Activated T-cell treated with anti-CD3 and anti-CD28 coated beads for 48 hours (primary cell): ENCODE measurements at regions not wholly inside any gene's neighbourhood (a gene's known extent, or its start where the extent isn't known, plus 50 kb on each side); places are given as distances from the start of the nearest gene placed in this dataset.
A peak's percentile ranks its signal among the peaks of the same experiment; 100 is the strongest.

Experiments used
- DNase-seq: peaks from one replicate; pipeline ENCODE4 v3.0.0-alpha.2; 2020; ENCODE audit warnings: low read depth

DNA sequence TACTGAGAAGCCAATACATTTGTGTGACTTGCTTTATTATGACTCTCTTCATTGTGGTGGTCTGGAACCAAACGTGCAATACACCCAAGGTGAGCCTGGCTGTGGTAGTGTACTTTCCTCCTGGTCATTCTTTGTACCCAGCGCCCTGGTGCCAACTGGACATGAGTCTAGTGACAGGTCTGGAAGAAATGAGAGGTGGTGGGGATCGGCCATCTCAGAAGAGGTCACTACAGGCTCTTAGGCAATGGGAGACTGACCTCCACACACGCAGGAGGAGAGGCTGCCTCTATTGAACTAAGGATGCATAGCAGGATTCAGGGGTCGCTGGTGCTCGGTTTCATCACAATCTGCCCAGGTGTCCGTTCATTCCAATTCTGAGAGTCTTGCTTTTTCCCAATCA, 56.4 kb upstream of the RTL6 start:
- DNase-seq: no peak

- DNase-seq: peak; percentile 16
Measured at GRCh38 chr22:44550711-44551491, 52.9 kb upstream of the RTL6 start.

GRCh38 chr22:44549701-44550100, 51.7 kb upstream of the RTL6 start:
- DNase-seq: no peak

DNA sequence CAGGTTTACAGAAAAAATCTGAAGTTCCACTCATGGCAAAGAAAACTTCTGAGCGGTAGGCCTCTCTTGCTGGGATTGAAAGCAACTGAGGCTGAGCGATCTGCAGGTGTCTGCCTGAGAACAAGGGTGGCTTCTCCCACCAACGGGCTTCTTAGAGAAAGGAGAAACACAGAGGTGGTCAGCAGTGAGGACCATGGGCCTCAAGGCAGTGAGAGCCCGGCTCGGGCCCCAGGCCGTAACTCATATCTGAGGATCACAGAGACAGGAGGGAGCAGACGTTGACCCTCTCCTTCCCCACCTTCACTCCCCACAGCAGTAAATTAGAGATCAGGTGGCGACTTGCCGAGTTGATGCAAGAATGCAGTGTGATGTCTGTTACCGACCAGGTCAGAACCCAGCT, 50.9 kb upstream of the RTL6 start:
- no peak for DNase-seq
